ENCODE measurements at regions not wholly inside any gene's neighbourhood (a gene's known extent, or its start where the extent isn't known, plus 50 kb on each side); places are given as distances from the start of the nearest gene placed in this dataset.

DNA sequence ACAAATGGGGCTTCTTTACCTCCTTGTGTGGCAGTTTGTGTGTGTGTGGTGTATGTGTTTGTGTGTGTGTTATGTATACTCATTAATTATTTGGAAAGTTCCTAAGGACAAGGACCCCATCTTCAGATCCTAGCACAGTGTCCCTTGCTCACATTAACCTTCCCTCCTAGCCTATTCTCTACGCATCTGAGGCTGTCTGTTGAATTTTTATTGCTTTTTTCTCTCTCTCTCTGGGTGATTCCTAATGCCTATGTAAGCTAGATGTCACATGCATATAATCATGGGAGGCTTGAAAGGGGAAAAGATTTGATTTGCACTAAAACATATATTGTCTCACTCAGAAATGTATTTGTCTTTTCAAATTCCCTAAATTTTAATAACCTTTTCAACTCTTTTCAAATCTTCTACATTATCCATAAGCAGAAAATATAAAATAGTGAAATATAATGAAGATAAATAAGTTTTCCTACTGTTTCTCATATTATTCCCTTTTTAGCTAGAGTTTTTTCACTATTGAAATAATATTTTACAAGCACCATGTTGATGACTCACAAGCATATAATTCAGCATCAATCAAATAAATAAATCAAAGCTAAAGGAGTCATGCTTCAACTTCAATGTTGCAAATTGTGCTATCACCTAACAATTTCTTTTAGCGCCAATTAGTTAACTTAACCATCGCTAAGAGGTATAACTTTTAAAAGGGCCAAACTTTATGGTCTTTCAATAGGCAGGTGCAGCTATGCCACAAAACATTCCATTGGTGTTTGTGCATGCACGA is 199.0 kb upstream of the ERBB4 start:
- TF ChIP-seq, protein P1, sequence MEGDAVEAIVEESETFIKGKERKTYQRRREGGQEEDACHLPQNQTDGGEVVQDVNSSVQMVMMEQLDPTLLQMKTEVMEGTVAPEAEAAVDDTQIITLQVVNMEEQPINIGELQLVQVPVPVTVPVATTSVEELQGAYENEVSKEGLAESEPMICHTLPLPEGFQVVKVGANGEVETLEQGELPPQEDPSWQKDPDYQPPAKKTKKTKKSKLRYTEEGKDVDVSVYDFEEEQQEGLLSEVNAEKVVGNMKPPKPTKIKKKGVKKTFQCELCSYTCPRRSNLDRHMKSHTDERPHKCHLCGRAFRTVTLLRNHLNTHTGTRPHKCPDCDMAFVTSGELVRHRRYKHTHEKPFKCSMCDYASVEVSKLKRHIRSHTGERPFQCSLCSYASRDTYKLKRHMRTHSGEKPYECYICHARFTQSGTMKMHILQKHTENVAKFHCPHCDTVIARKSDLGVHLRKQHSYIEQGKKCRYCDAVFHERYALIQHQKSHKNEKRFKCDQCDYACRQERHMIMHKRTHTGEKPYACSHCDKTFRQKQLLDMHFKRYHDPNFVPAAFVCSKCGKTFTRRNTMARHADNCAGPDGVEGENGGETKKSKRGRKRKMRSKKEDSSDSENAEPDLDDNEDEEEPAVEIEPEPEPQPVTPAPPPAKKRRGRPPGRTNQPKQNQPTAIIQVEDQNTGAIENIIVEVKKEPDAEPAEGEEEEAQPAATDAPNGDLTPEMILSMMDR (IDR thresholded peaks at IDR 0.05) = no peak
- no peak for TF ChIP-seq POLR2A (IDR thresholded peaks at IDR 0.05)

Data from Peyer's patch (tissue), 4 donors.